SK-N-SH treated with all-trans-retinoic acid at 6 μM for 48 hours (cell line): ENCODE measurements at regions not wholly inside any gene's neighbourhood (a gene's known extent, or its start where the extent isn't known, plus 50 kb on each side); places are given as distances from the start of the nearest gene placed in this dataset.

Source experiments
- ATAC-seq: fragments of 200-7000 bp; cut with Tn5 transposase; 3 replicates; pipeline ENCODE4 v1.9.1; 2020; ENCODE audit warnings: mild to moderate bottlenecking, moderate library complexity
- ARNTL ChIP-seq: fragments of 450-650 bp; formaldehyde crosslinking; IDR thresholded peaks from 2 replicates; pipeline ENCODE4 v1.5.0; 2020; ENCODE audit warnings: low read depth, mild to moderate bottlenecking, moderate library complexity, borderline replicate concordance
- BACH2 ChIP-seq: fragments of 250-450 bp; sonication (Bioruptor Pico); IDR thresholded peaks from 2 replicates; pipeline ENCODE4 v1.9.0; 2021; ENCODE audit warnings: mild to moderate bottlenecking, borderline replicate concordance
- CREB5 ChIP-seq: fragments of 250-450 bp; sonication (Bioruptor Pico); IDR thresholded peaks from 2 replicates; pipeline ENCODE4 v1.5.1; 2020; ENCODE audit warnings: low read depth, mild to moderate bottlenecking, moderate library complexity
- CSDC2 ChIP-seq: fragments of 250-450 bp; sonication (Bioruptor Pico); IDR thresholded peaks from 2 replicates; pipeline ENCODE4 v1.5.0; 2020; ENCODE audit warnings: mild to moderate bottlenecking, moderate library complexity
- ESRRG ChIP-seq: fragments of 250-450 bp; sonication (Bioruptor Pico); IDR thresholded peaks from 2 replicates; pipeline ENCODE4 v1.6.1; 2021; ENCODE audit warnings: mild to moderate bottlenecking
- GLIS3 ChIP-seq: fragments of 250-450 bp; sonication (Bioruptor Pico); IDR thresholded peaks from 2 replicates; pipeline ENCODE4 v1.5.0; 2020; ENCODE audit warnings: mild to moderate bottlenecking, moderate library complexity
- ISL1 ChIP-seq: fragments of 250-450 bp; sonication (Bioruptor Pico); IDR thresholded peaks from 2 replicates; pipeline ENCODE4 v2.1.2; 2022; ENCODE audit warnings: mild to moderate bottlenecking, moderate library complexity
- OSR1 ChIP-seq: fragments of 250-450 bp; sonication (Bioruptor Pico); IDR thresholded peaks from 2 replicates; pipeline ENCODE4 v1.8.0; 2022; ENCODE audit warnings: moderate library complexity, mild to moderate bottlenecking, inconsistent platforms
- PPARA ChIP-seq: fragments of 250-450 bp; sonication (Bioruptor Pico); IDR thresholded peaks from 2 replicates; pipeline ENCODE4 v1.5.0; 2020; ENCODE audit warnings: mild to moderate bottlenecking, borderline replicate concordance
- RARB ChIP-seq: fragments of 250-450 bp; sonication (Bioruptor Pico); IDR thresholded peaks from 2 replicates; pipeline ENCODE4 v1.8.0; 2021; ENCODE audit warnings: mild to moderate bottlenecking, moderate library complexity
- SNAI2 ChIP-seq: fragments of 250-450 bp; sonication (Bioruptor Pico); IDR thresholded peaks from 2 replicates; pipeline ENCODE4 v1.5.0; 2020; ENCODE audit warnings: mild to moderate bottlenecking, moderate library complexity
- TOX ChIP-seq: fragments of 250-450 bp; sonication (Bioruptor Pico); IDR thresholded peaks from 2 replicates; pipeline ENCODE4 v1.8.0; 2021; ENCODE audit warnings: mild to moderate bottlenecking, moderate library complexity, borderline replicate concordance
- TSHZ2 ChIP-seq: fragments of 250-450 bp; sonication (Bioruptor Pico); IDR thresholded peaks from 2 replicates; pipeline ENCODE4 v1.5.0; 2020; ENCODE audit warnings: mild to moderate bottlenecking, moderate library complexity
- ZC3H10 ChIP-seq: fragments of 250-450 bp; sonication (Bioruptor Pico); IDR thresholded peaks from 2 replicates; pipeline ENCODE4 v1.5.1; 2021; ENCODE audit warnings: mild to moderate bottlenecking, moderate library complexity
- ZFP3 ChIP-seq: fragments of 250-450 bp; sonication (Bioruptor Pico); IDR thresholded peaks from 2 replicates; pipeline ENCODE4 v1.5.0; 2020; ENCODE audit warnings: mild to moderate bottlenecking, moderate library complexity
- ZFP30 ChIP-seq: fragments of 450-650 bp; formaldehyde crosslinking; IDR thresholded peaks from 2 replicates; pipeline ENCODE4 v1.5.0; 2022; ENCODE audit warnings: mild to moderate bottlenecking, moderate library complexity
- ZNF565 ChIP-seq: fragments of 450-650 bp; formaldehyde crosslinking; conservative IDR thresholded peaks from 2 replicates; pipeline ENCODE4 v1.5.0; 2020; ENCODE audit warnings: low read depth, mild to moderate bottlenecking, moderate library complexity
- ZNF70 ChIP-seq: fragments of 450-650 bp; formaldehyde crosslinking; IDR thresholded peaks from 2 replicates; pipeline ENCODE4 v1.5.0; 2020; ENCODE audit warnings: mild to moderate bottlenecking, moderate library complexity
- ZNF8 ChIP-seq: fragments of 450-650 bp; formaldehyde crosslinking; IDR thresholded peaks from 2 replicates; pipeline ENCODE4 v1.5.0; 2020; ENCODE audit warnings: mild to moderate bottlenecking, moderate library complexity
- TF ChIP-seq, protein P1 (sequence below): fragments of 250-450 bp; sonication (Bioruptor Pico); IDR thresholded peaks from 2 replicates; pipeline ENCODE4 v1.5.1; 2021; ENCODE audit warnings: mild to moderate bottlenecking, moderate library complexity
- TF ChIP-seq, protein P2 (sequence below): fragments of 250-450 bp; sonication (Bioruptor Pico); IDR thresholded peaks from 2 replicates; pipeline ENCODE4 v1.8.0; 2021; ENCODE audit warnings: low read depth, mild to moderate bottlenecking, moderate library complexity, borderline replicate concordance

DNA sequence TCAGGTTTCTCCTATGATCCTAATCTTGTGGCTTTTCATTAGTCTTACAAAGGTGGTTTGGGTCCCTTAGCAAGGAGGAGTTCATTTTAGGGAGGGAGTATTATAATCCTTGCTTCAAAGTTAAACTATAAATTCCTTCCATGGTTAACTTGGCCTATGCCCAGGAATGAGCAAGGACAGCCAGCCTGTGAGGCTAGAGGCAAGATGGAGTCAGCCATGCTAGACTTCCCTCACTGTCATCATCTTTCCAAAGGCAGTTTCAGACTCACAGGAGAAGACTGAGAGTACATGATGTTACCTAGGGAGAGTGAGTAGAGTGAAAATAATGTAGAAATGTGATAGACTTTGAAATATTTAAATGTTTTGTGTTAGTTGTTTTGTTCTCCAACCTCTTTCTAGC is 192.3 kb downstream of the GPAT3 start:
- TF ChIP-seq ZFP3 (CRISPR knock-in tag) (no peak), ZC3H10 (CRISPR knock-in tag) (no peak), BACH2 (CRISPR knock-in tag) (no peak), ESRRG (CRISPR knock-in tag) (no peak), SNAI2 (no peak), TOX (CRISPR knock-in tag) (no peak), ISL1 (no peak), ARNTL (CRISPR knock-in tag) (no peak), TSHZ2 (CRISPR knock-in tag) (no peak), RARB (CRISPR knock-in tag) (no peak), GLIS3 (CRISPR knock-in tag) (no peak), ZNF565 (CRISPR knock-in tag) (no peak), CSDC2 (CRISPR knock-in tag) (no peak), OSR1 (CRISPR knock-in tag) (no peak)
- TF ChIP-seq, protein P1, sequence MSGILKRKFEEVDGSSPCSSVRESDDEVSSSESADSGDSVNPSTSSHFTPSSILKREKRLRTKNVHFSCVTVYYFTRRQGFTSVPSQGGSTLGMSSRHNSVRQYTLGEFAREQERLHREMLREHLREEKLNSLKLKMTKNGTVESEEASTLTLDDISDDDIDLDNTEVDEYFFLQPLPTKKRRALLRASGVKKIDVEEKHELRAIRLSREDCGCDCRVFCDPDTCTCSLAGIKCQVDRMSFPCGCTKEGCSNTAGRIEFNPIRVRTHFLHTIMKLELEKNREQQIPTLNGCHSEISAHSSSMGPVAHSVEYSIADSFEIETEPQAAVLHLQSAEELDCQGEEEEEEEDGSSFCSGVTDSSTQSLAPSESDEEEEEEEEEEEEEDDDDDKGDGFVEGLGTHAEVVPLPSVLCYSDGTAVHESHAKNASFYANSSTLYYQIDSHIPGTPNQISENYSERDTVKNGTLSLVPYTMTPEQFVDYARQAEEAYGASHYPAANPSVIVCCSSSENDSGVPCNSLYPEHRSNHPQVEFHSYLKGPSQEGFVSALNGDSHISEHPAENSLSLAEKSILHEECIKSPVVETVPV (CRISPR knock-in tag), result no peak
- TF ChIP-seq, protein P2, sequence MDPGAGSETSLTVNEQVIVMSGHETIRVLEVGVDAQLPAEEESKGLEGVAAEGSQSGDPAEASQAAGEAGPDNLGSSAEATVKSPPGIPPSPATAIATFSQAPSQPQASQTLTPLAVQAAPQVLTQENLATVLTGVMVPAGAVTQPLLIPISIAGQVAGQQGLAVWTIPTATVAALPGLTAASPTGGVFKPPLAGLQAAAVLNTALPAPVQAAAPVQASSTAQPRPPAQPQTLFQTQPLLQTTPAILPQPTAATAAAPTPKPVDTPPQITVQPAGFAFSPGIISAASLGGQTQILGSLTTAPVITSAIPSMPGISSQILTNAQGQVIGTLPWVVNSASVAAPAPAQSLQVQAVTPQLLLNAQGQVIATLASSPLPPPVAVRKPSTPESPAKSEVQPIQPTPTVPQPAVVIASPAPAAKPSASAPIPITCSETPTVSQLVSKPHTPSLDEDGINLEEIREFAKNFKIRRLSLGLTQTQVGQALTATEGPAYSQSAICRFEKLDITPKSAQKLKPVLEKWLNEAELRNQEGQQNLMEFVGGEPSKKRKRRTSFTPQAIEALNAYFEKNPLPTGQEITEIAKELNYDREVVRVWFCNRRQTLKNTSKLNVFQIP, result no peak
- no peak for ATAC-seq

DNA sequence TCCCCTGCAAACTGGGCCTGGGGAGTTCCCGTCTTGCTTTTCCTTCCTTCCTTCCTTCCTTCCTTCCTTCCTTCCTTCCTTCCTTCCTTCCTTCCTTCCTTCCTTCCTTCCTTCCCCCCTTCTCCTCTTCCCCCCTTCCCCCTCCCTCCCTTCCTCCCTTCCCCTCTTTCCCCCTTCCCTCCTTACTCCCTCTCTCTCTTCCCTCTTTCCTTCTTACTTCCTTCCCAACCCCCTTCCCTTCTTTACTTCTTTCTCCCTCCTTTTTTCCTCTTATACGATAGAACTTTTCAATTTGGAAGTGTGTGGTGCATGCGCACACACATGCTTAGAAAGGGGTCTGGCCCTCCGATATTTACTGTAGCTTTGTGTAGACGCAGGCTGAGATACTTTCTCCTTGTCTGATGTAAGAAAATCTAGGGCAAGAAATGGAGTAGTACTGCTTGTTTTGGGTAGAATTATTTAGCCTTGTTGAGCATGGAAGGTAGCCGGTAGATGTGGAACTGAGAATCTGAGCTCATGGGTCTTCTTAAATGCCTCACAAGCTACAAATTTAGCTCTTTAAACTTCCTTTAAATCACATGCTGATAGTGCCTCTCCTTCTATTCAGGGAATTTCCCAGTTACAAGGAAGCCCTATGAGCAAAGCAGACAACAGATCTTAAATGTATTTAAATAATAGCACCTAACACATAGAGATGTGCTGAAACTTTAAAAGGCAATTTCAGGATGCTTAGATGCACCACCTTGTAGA is 189.6 kb downstream of the GPAT3 start:
- no peak for ATAC-seq
- TF ChIP-seq ZNF8 (CRISPR knock-in tag) (no peak), PPARA (CRISPR knock-in tag) (no peak), ARNTL (CRISPR knock-in tag) (no peak), TSHZ2 (CRISPR knock-in tag) (no peak), GLIS3 (CRISPR knock-in tag) (no peak), ZNF70 (no peak), ZNF565 (CRISPR knock-in tag) (no peak), ZFP3 (CRISPR knock-in tag) (no peak), TOX (CRISPR knock-in tag) (no peak), ZFP30 (no peak)

DNA sequence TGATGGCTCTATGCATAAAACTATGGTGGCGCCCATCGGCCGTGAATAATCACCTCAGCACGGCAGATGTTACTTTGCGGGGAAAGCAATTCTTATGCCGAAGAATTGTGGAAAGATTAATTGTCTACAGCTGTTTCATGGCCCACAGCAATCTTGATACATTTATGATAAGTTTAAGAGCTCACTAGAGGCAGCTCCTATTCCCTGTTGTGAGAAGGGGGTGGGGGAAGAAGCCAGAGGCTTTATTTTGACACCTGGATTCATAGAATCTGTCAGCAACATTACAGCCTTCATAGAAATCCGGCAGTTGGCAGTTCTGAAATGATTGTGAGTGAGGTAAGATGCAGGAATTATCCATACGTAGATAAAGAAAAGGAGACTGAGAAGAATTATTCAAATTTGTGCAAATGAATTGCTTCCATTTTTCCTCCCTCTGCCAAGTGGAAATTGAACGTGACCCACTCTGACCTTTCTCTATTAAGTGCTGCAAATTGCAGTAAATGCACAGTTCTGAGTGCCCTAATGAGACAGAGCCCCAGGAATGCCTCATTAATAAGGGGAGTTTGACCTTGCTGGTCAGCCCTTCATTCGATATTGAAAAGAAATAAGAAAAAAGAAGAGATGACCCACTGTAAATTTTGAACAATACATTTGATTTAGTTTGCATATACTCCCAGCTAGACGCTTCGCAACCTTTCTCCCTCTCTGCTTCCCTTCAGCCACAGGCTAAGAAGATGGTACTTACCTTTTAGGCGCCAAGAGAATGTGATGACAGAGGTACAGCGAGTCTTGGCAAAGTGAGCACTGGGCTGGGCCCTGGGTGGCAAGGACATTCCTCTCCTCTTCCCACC is 188.8 kb downstream of the GPAT3 start:
- no peak for ATAC-seq
- TF ChIP-seq ISL1, result no peak
- no peak for TF ChIP-seq ZNF8 (CRISPR knock-in tag)
- TF ChIP-seq ZFP3 (CRISPR knock-in tag), result no peak
- TF ChIP-seq TSHZ2 (CRISPR knock-in tag), result no peak
- no peak for TF ChIP-seq OSR1 (CRISPR knock-in tag)
- TF ChIP-seq CSDC2 (CRISPR knock-in tag), result no peak
- TF ChIP-seq CREB5 (CRISPR knock-in tag), result no peak
- TF ChIP-seq ZC3H10 (CRISPR knock-in tag), result no peak
- no peak for TF ChIP-seq ZFP30
